SK-N-SH (cell line): ENCODE measurements at regions not wholly inside any gene's neighbourhood (a gene's known extent, or its start where the extent isn't known, plus 50 kb on each side); places are given as distances from the start of the nearest gene placed in this dataset.

Source experiments
- CTCF ChIA-PET: fragments of 300-600, 350-600 bp; formaldehyde crosslinking; extraction: SDS; loops from one replicate; lab custom pipeline; 2021; lab: Yijun Ruan, JAX
- POLR2A ChIA-PET: fragments of 350-600 bp; sonication (Branson Sonifier 250); formaldehyde crosslinking; extraction: SDS; loops from one replicate; lab custom pipeline; 2020; ENCODE audit warnings: antibody characterized with exemption, inconsistent platforms; lab: Yijun Ruan, JAX
- DNase-seq: peaks from one replicate; pipeline ENCODE4 v3.0.0; 2012
- H2AFZ ChIP-seq: fragments of 200-600 bp; sonication (generic); 2 replicates; pipeline ENCODE4 v1.8.1; 2016; ENCODE audit warnings: antibody characterized with exemption, mild to moderate bottlenecking, low read depth
- H3F3A ChIP-seq: fragments of 200-600 bp; sonication (generic); replicated peaks from 2 replicates; pipeline ENCODE3; 2016; ENCODE audit warnings: antibody characterized with exemption, mild to moderate bottlenecking; ENCODE audit not compliant: insufficient read depth
- H3K27ac ChIP-seq, 2 experiments: fragments of 200-500 bp in 1 of 2; fragments of 200-600 bp in 1 of 2; sonication (Bioruptor generic) in 1 of 2; sonication (generic), shearing (Covaris generic) in 1 of 2; 2 replicates each; pipeline versions ENCODE4 v1.5.1 to v1.6.1; 2014 to 2016; ENCODE audit warnings: low read depth in 2 of 2, inconsistent platforms in 1 of 2, low read length in 1 of 2, mild to moderate bottlenecking in 1 of 2, mixed read lengths in 1 of 2
- H3K27me3 ChIP-seq: fragments of 200-600 bp; sonication (generic), shearing (Covaris generic); 2 replicates; pipeline ENCODE4 v1.6.1; 2016; ENCODE audit warnings: mixed run types; ENCODE audit not compliant: insufficient read depth
- H3K36me3 ChIP-seq, 2 experiments: fragments of 200-500 bp in 1 of 2; fragments of 200-600 bp in 1 of 2; sonication (Bioruptor generic) in 1 of 2; sonication (generic) in 1 of 2; replicated peaks in 1 of 2; 2 replicates each; pipeline versions ENCODE3 to v1.5.1; 2014 to 2016; ENCODE audit warnings: low read length in 1 of 2, mild to moderate bottlenecking in 1 of 2; ENCODE audit not compliant: insufficient read depth in 2 of 2, control insufficient read depth in 1 of 2
- H3K4me1 ChIP-seq, 2 experiments: fragments of 200-500 bp in 1 of 2; fragments of 200-600 bp in 1 of 2; sonication (Bioruptor generic) in 1 of 2; sonication (generic), shearing (Covaris generic) in 1 of 2; 2 replicates each; pipeline versions ENCODE4 v1.5.1 to v1.6.1; 2014 to 2016; ENCODE audit warnings: low read depth in 1 of 2, low read length in 1 of 2, mixed run types in 1 of 2; ENCODE audit not compliant: insufficient read depth in 2 of 2, control insufficient read depth in 1 of 2
- H3K4me2 ChIP-seq: fragments of 200-600 bp; sonication (generic), shearing (Covaris generic); 2 replicates; pipeline ENCODE4 v1.6.1; 2017; ENCODE audit warnings: mixed run types
- H3K4me3 ChIP-seq, 2 experiments: fragments of 200-500 bp in 1 of 2; fragments of 200-600 bp in 1 of 2; sonication (Bioruptor generic) in 1 of 2; sonication (generic), shearing (Covaris generic) in 1 of 2; 2 replicates each; pipeline versions ENCODE4 v1.5.1 to v1.8.1; 2014 to 2016; ENCODE audit warnings: low read depth in 2 of 2, inconsistent platforms in 1 of 2, low read length in 1 of 2, mild to moderate bottlenecking in 1 of 2, mixed read lengths in 1 of 2, moderate library complexity in 1 of 2
- H3K79me2 ChIP-seq: fragments of 200-600 bp; sonication (generic); 2 replicates; pipeline ENCODE4 v1.8.1; 2017; ENCODE audit warnings: mild to moderate bottlenecking; ENCODE audit not compliant: insufficient read depth
- H3K9ac ChIP-seq: fragments of 200-600 bp; sonication (generic); 2 replicates; pipeline ENCODE4 v1.6.1; 2017; ENCODE audit warnings: mixed run types
- H3K9me2 ChIP-seq: fragments of 200-600 bp; sonication (generic); 2 replicates; pipeline ENCODE4 v1.6.1; 2017; ENCODE audit warnings: mixed run types
- H3K9me3 ChIP-seq: fragments of 200-600 bp; sonication (generic); 2 replicates; pipeline ENCODE4 v1.6.1; 2017; ENCODE audit warnings: mixed run types, mild to moderate bottlenecking, moderate library complexity
- H4K20me1 ChIP-seq: fragments of 200-600 bp; sonication (generic); 2 replicates; pipeline ENCODE4 v1.6.1; 2017; ENCODE audit warnings: mild to moderate bottlenecking, mixed run types; ENCODE audit not compliant: insufficient read depth
- CHD2 ChIP-seq: fragments of 150-350 bp; IDR thresholded peaks from 2 replicates; pipeline ENCODE4 v1.6.1; 2018; ENCODE audit warnings: low read length; ENCODE audit not compliant: partially characterized antibody
- CTCF ChIP-seq: fragments of 200-600 bp; sonication (generic); IDR thresholded peaks from 2 replicates; pipeline ENCODE4 v1.6.1; 2017; ENCODE audit warnings: antibody characterized with exemption, mild to moderate bottlenecking, moderate library complexity
- FOSL2 ChIP-seq: IDR thresholded peaks from 2 replicates; pipeline ENCODE4 v1.4.0; 2012; ENCODE audit warnings: low read depth, mild to moderate bottlenecking, moderate library complexity, borderline replicate concordance
- FOXM1 ChIP-seq: IDR thresholded peaks from 2 replicates; pipeline ENCODE4 v1.4.0; 2012; ENCODE audit warnings: low read depth, mild to moderate bottlenecking
- GABPA ChIP-seq: IDR thresholded peaks from 2 replicates; pipeline ENCODE4 v1.4.0; 2012; ENCODE audit warnings: low read depth, mild to moderate bottlenecking
- JUND ChIP-seq: IDR thresholded peaks from 2 replicates; pipeline ENCODE4 v1.4.0; 2012
- MAX ChIP-seq: IDR thresholded peaks from 2 replicates; pipeline ENCODE4 v1.4.0; 2012; ENCODE audit warnings: low read depth
- RAD21 ChIP-seq: IDR thresholded peaks from 2 replicates; pipeline ENCODE4 v1.6.1; 2012; ENCODE audit warnings: mild to moderate bottlenecking, low read length
- RXRA ChIP-seq: IDR thresholded peaks from 2 replicates; pipeline ENCODE4 v1.4.0; 2012; ENCODE audit warnings: low read depth, mild to moderate bottlenecking, borderline replicate concordance
- TEAD4 ChIP-seq: IDR thresholded peaks from 2 replicates; pipeline ENCODE4 v1.4.0; 2012; ENCODE audit warnings: mild to moderate bottlenecking, borderline replicate concordance; ENCODE audit not compliant: insufficient read depth
- USF1 ChIP-seq: IDR thresholded peaks from 2 replicates; pipeline ENCODE4 v1.4.0; 2012; ENCODE audit warnings: low read depth, borderline replicate concordance
- USF2 ChIP-seq: fragments of 150-350 bp; IDR thresholded peaks from 2 replicates; pipeline ENCODE4 v1.6.1; 2017; ENCODE audit warnings: antibody characterized with exemption, low read length, low read depth, borderline replicate concordance
- YY1 ChIP-seq: IDR thresholded peaks from 2 replicates; pipeline ENCODE4 v1.4.0; 2012; ENCODE audit warnings: low read depth, mild to moderate bottlenecking
- ZBTB33 ChIP-seq: IDR thresholded peaks from 2 replicates; pipeline ENCODE4 v1.4.0; 2012; ENCODE audit warnings: low read depth, borderline replicate concordance
- WGBS: methylation state at CpG from one replicate; pipeline ENCODE4 v1.1.6; 2017; ENCODE audit warnings: low lambda C conversion rate; 5-methylcytosine and 5-hydroxymethylcytosine counted together

GRCh38 chr16:62549875-62550274, 513.6 kb upstream of the CDH8 start (continued):
- no peak for TF ChIP-seq USF2

- no peak overlapping the region for H3K4me3 ChIP-seq
- H3K4me2 ChIP-seq = no peak overlapping the region
- H3K79me2 ChIP-seq = no peaks in the 10 kb centered on the region
- no peaks in the 10 kb centered on the region for H3K9me3 ChIP-seq
- no peak overlapping the region for H3K27ac ChIP-seq
- no peaks in the 10 kb centered on the region for H3K36me3 ChIP-seq
- H4K20me1 ChIP-seq = no peaks in the 10 kb centered on the region
- no peaks in the 10 kb centered on the region for H3K27me3 ChIP-seq
- CTCF ChIA-PET = no interaction called here
- H2AFZ ChIP-seq = no peak overlapping the region
- H3F3A ChIP-seq = no peaks in the 10 kb centered on the region
- H3K9ac ChIP-seq = no peak overlapping the region
- no peak for DNase-seq
- H3K9me2 ChIP-seq = no peaks in the 10 kb centered on the region
- 50% methylated on average over 1 of the region's 1 CpG for WGBS
- POLR2A ChIA-PET = no interaction called here
- no peaks in the 10 kb centered on the region for H3K4me1 ChIP-seq
- TF ChIP-seq USF1 = no peak
- TF ChIP-seq MAX = no peak
- TF ChIP-seq YY1 = no peak
- no peak for TF ChIP-seq CTCF
- no peak for TF ChIP-seq FOSL2
- no peak for TF ChIP-seq FOXM1
- TF ChIP-seq GABPA = no peak
- no peak for TF ChIP-seq CHD2
- TF ChIP-seq TEAD4 = no peak
- no peak for TF ChIP-seq JUND
- TF ChIP-seq RXRA = no peak
- TF ChIP-seq ZBTB33 = no peak
- no peak for TF ChIP-seq RAD21
These were observed 511.9 kb upstream of the CDH8 start for GRCh38 chr16:62548095-62548494.
